ENCODE measurements at regions not wholly inside any gene's neighbourhood (a gene's known extent, or its start where the extent isn't known, plus 50 kb on each side); places are given as distances from the start of the nearest gene placed in this dataset.

GRCh38 chr4:137032222-137032621 is 500.1 kb downstream of the PCDH18 start:
- no peak for TF ChIP-seq CTCF (IDR thresholded peaks at IDR 0.05; ENCODE audit: borderline replicate concordance)
- intact Hi-C loops (cut with micrococcal nuclease): no loop called here
- no peak for DNase-seq
- H3K4me3 ChIP-seq: no peak overlapping the region
- no peaks in the 10 kb centered on the region for H3K27me3 ChIP-seq (ENCODE audit: low read depth)
- H3K4me1 ChIP-seq: no peaks in the 10 kb centered on the region
- no peaks in the 10 kb centered on the region for H3K36me3 ChIP-seq
- no peak overlapping the region for H3K27ac ChIP-seq (replicated peaks)
- peaks cover 21% of the 10 kb centered on the region for H3K9me3 ChIP-seq (replicated peaks)

- no peak for DNase-seq
- no peaks in the 10 kb centered on the region for H3K27me3 ChIP-seq (ENCODE audit: low read depth)
- intact Hi-C loops (cut with micrococcal nuclease): no loop called here
- H3K36me3 ChIP-seq: no peaks in the 10 kb centered on the region
- H3K27ac ChIP-seq (replicated peaks): no peak overlapping the region
- TF ChIP-seq CTCF (IDR thresholded peaks at IDR 0.05; ENCODE audit: borderline replicate concordance): no peak
- no peaks in the 10 kb centered on the region for H3K4me1 ChIP-seq
- peaks cover 19% of the 10 kb centered on the region for H3K9me3 ChIP-seq (replicated peaks)
- no peak overlapping the region for H3K4me3 ChIP-seq
Observed at GRCh38 chr4:137029026-137029425, 503.3 kb downstream of the PCDH18 start.

- Histone ChIP-seq H3K27ac (replicated peaks) (no peak overlapping the region), H3K36me3 (no peaks in the 10 kb centered on the region), H3K27me3 (ENCODE audit: low read depth) (no peaks in the 10 kb centered on the region), H3K4me3 (no peak overlapping the region), H3K9me3 (replicated peaks) (peaks cover under 1% of the 10 kb centered on the region), H3K4me1 (no peaks in the 10 kb centered on the region)
- TF ChIP-seq CTCF (IDR thresholded peaks at IDR 0.05; ENCODE audit: borderline replicate concordance): no peak
- intact Hi-C loops (cut with micrococcal nuclease): no loop called here
- DNase-seq: no peak
Observed at GRCh38 chr4:137025484-137026059, 506.7 kb downstream of the PCDH18 start.

- H3K27ac ChIP-seq (replicated peaks): no peak overlapping the region
- no peak for TF ChIP-seq CTCF (IDR thresholded peaks at IDR 0.05; ENCODE audit: borderline replicate concordance)
- no peak overlapping the region for H3K4me3 ChIP-seq
- intact Hi-C loops (cut with micrococcal nuclease): no loop called here
- H3K9me3 ChIP-seq (replicated peaks): no peaks in the 10 kb centered on the region
- no peaks in the 10 kb centered on the region for H3K36me3 ChIP-seq
- H3K27me3 ChIP-seq (ENCODE audit: low read depth): no peaks in the 10 kb centered on the region
- no peak for DNase-seq
- no peaks in the 10 kb centered on the region for H3K4me1 ChIP-seq
Observed at GRCh38 chr4:137015426-137016409, 516.6 kb downstream of the PCDH18 start.

- no peak overlapping the region for H3K27ac ChIP-seq (replicated peaks)
- peaks cover 25% of the 10 kb centered on the region for H3K9me3 ChIP-seq (replicated peaks)
- no peaks in the 10 kb centered on the region for H3K4me1 ChIP-seq
- intact Hi-C loops (cut with micrococcal nuclease): no loop called here
- no peak overlapping the region for H3K4me3 ChIP-seq
- H3K36me3 ChIP-seq: no peaks in the 10 kb centered on the region
- no peak for TF ChIP-seq CTCF (IDR thresholded peaks at IDR 0.05; ENCODE audit: borderline replicate concordance)
- no peak for DNase-seq
- H3K27me3 ChIP-seq (ENCODE audit: low read depth): no peaks in the 10 kb centered on the region
Observed at GRCh38 chr4:137000432-137000831, 531.9 kb downstream of the PCDH18 start.
